ENCODE measurements at regions not wholly inside any gene's neighbourhood (a gene's known extent, or its start where the extent isn't known, plus 50 kb on each side); places are given as distances from the start of the nearest gene placed in this dataset.
"Not testable (repeated sequence)": the region's sequence is repeated elsewhere in the genome, so short reads cannot be mapped to it uniquely, and the experiment has no call there.

DNA sequence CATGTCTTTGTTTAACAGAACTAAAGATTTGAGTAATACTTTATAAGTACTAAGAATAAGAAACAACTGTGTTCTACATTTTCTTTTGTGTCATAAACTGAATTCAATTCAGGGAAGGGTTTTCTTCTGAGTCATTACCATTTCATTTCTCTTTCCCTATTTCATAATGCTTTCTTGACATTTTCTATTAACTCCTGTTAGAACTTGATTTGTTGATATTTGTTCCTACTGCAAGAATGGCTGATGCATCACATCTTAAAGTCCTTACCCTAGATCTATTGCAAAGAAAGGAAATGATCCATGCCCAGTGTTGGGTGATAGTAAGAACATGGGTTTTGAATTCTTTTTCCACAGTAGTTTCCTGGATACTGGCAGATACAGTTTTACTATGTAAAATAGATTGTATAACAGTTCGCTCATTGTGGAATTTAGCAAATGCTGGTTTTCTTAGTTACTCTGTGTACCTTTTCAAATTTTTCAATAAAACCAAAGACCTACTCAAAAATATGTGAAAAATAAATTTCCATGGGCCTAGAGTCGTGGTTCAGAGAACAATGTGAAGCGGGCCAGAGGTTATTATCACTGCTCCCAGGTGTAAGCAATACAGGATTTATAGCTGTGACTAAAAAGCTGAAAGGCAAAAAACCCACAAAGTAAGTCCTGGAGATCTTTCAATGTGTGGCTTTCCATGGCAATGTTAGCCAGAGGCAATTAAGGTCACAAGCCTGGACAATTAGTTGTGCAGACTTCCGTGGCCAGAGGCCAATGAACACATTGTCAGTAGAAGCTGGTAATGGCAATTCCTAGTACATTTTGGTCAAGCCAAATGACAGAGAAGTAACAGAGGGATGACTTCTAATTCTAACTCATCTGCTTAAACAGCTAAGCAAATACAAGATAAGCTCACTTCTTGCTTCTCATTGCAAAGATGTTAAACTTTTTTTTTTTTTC, 127.3 kb upstream of the FAT4 start:
- no peak for DNase-seq (ENCODE audit: low spot score)
- TF ChIP-seq, protein P1, sequence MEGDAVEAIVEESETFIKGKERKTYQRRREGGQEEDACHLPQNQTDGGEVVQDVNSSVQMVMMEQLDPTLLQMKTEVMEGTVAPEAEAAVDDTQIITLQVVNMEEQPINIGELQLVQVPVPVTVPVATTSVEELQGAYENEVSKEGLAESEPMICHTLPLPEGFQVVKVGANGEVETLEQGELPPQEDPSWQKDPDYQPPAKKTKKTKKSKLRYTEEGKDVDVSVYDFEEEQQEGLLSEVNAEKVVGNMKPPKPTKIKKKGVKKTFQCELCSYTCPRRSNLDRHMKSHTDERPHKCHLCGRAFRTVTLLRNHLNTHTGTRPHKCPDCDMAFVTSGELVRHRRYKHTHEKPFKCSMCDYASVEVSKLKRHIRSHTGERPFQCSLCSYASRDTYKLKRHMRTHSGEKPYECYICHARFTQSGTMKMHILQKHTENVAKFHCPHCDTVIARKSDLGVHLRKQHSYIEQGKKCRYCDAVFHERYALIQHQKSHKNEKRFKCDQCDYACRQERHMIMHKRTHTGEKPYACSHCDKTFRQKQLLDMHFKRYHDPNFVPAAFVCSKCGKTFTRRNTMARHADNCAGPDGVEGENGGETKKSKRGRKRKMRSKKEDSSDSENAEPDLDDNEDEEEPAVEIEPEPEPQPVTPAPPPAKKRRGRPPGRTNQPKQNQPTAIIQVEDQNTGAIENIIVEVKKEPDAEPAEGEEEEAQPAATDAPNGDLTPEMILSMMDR (IDR thresholded peaks at IDR 0.05; ENCODE audit: extremely low read depth, insufficient read depth, missing control alignments): no peak

DNA sequence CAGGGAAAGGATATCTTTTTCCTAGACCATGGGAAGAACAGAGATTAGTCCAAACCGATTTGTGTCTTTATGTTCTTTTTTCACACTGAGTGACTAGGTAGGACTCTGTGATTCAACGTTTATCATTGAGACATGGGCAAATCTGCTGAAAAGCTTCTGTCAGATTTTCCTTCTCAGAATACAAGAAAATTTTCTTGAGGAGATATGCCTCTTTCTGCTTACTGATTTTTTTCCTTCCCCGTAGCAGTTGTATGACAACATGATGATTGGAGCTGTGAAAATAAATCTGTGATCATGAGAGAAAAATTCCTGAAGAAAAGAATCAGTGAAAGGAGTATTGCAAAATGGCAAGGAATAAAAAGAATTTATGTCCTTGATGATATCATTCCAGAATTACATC, 130.6 kb upstream of the FAT4 start:
- in situ Hi-C loops (cut with MboI; ENCODE audit: low pct_unique_long_range_greater_than_20kb, low sequenced_read_pairs, unreplicated experiment): no loop called here
- DNase-seq (ENCODE audit: low spot score): no peak
- TF ChIP-seq, protein P1 (IDR thresholded peaks at IDR 0.05; ENCODE audit: extremely low read depth, insufficient read depth, missing control alignments): no peak

More for the DNA sequence above, 127.3 kb upstream of the FAT4 start:
- in situ Hi-C loops (cut with MboI; ENCODE audit: low pct_unique_long_range_greater_than_20kb, low sequenced_read_pairs, unreplicated experiment): no loop called here

DNA sequence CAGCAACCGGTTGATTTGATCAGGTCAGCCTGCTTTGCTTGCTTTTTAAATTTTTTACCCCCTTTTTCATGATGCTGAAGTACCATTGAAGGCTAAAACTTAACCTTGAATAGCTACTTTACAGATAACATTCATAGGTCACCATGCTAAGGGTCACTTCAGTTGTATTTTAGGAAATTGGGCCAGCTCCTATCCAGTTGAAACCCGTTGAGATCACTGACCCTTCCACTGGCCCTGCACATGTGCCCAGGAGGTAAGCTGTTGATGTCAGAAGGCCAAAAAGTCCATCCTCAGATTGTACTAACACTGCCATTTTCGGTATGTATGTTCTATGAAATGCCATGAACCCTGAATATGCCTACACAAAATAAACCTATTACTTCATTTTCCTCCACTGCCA, 133.0 kb upstream of the FAT4 start:
- TF ChIP-seq, protein P1 (IDR thresholded peaks at IDR 0.05; ENCODE audit: extremely low read depth, insufficient read depth, missing control alignments): no peak
- in situ Hi-C loops (cut with MboI; ENCODE audit: low pct_unique_long_range_greater_than_20kb, low sequenced_read_pairs, unreplicated experiment): no loop called here
- DNase-seq (ENCODE audit: low spot score): no peak

DNA sequence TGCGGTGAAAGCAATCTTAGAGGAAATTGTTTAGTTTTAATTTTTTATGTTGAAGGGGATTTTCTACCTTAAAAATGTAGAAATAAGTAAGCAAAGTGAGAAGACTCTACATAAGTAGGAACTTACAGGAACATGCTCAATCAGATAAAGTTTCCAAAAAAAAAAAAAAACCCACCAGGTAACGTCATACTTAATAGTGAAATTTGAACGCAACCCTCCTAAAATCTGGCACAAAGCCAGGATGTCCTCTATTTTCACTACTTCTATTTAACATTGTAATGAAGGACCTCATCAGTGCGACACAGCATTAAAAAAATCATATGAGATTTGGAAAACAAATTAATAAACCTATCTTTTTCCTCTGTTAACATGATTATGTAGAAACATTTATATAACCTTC, 135.0 kb upstream of the FAT4 start:
- in situ Hi-C loops (cut with MboI; ENCODE audit: low pct_unique_long_range_greater_than_20kb, low sequenced_read_pairs, unreplicated experiment): no loop called here
- DNase-seq (ENCODE audit: low spot score): no peak
- TF ChIP-seq, protein P1 (IDR thresholded peaks at IDR 0.05; ENCODE audit: extremely low read depth, insufficient read depth, missing control alignments): no peak

DNA sequence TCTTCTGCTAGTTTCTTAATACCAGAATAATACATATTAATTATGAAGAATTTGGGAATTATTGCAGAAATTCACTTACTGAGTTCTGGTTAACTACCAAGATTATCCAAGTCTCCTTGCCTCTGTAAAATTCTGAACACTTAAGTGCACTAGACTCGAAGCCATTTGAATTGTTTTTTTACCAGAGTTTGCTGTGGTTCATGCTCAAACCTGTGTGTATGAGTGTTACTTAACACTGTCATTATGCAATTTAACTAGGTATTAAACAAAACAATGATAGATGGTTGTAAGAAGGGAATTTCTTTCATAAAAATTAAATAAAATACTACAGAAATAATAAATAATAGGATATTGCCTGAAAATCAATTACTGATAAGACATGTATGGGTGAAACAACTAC, 145.6 kb upstream of the FAT4 start:
- DNase-seq (ENCODE audit: low spot score): no peak
- TF ChIP-seq, protein P1 (IDR thresholded peaks at IDR 0.05; ENCODE audit: extremely low read depth, insufficient read depth, missing control alignments): no peak
- in situ Hi-C loops (cut with MboI; ENCODE audit: low pct_unique_long_range_greater_than_20kb, low sequenced_read_pairs, unreplicated experiment): no loop called here

DNA sequence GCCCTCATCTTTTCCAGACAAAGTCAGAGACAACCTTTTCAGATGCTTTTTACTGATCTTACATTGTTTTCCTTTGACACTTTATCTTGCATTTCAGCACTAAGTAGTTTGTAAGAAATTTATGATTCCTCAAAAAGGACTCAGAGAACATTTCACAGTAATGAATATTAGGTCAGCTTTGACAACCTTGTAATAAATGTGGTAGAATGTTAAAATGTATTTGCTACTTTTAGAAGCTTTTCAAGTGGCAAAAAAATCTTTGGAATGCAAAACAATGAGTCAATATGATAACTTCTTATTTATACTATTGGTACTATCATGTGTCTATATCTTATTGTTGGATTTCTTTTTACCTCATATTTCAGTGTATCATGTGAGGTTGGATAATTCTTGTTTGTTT, 146.2 kb upstream of the FAT4 start:
- TF ChIP-seq, protein P1 (IDR thresholded peaks at IDR 0.05; ENCODE audit: extremely low read depth, insufficient read depth, missing control alignments): no peak
- DNase-seq (ENCODE audit: low spot score): no peak
- in situ Hi-C loops (cut with MboI; ENCODE audit: low pct_unique_long_range_greater_than_20kb, low sequenced_read_pairs, unreplicated experiment): no loop called here

DNA sequence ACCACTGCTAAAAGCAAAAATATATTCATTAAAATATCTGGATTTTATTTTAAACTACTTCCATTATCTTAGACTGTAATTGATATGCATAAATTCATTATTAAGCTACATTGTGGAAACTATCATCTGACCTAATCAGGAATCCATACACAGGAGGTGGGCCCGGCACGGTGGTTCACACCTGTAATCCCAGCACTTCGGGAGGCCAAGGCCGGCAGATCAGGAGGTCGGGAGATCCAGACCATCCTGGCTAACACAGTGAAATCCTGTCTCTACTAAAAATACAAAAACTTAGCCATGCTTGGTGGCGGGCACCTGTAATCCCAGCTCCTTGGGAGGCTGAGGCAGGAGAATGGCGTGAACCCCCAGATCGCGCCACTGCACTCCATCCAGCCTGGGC, 148.7 kb upstream of the FAT4 start:
- in situ Hi-C loops (cut with MboI; ENCODE audit: low pct_unique_long_range_greater_than_20kb, low sequenced_read_pairs, unreplicated experiment); DNase-seq (ENCODE audit: low spot score): not testable (repeated sequence)
